Astrocyte (in vitro differentiated cells and primary cell): ENCODE measurements at regions not wholly inside any gene's neighbourhood (a gene's known extent, or its start where the extent isn't known, plus 50 kb on each side); places are given as distances from the start of the nearest gene placed in this dataset.

Experiments used
- DNase-seq: peaks from one replicate; pipeline ENCODE4 v3.0.0-alpha.2; 2010; ENCODE audit warnings: low read depth
- FAIRE-seq: peaks from 2 replicates; lab custom pipeline; 2011; peaks lifted over from hg19 to GRCh38; lab: Jason Lieb, UNC
- H2AFZ ChIP-seq: 2 replicates; pipeline ENCODE4 v1.6.0; 2012; ENCODE audit warnings: low read depth, low read length, inconsistent platforms
- H3K27ac ChIP-seq: 2 replicates; pipeline ENCODE4 v1.5.1; 2011; ENCODE audit warnings: low read depth, low read length, inconsistent platforms
- H3K27me3 ChIP-seq: 2 replicates; pipeline ENCODE4 v1.6.0; 2011; ENCODE audit warnings: low read length, inconsistent platforms; ENCODE audit not compliant: insufficient read depth
- H3K36me3 ChIP-seq: 2 replicates; pipeline ENCODE4 v1.5.1; 2011; ENCODE audit warnings: low read length, inconsistent platforms; ENCODE audit not compliant: insufficient read depth
- H3K4me1 ChIP-seq: 2 replicates; pipeline ENCODE4 v1.5.1; 2011; ENCODE audit warnings: low read length, inconsistent platforms; ENCODE audit not compliant: insufficient read depth
- H3K4me2 ChIP-seq: 2 replicates; pipeline ENCODE4 v1.6.0; 2012; ENCODE audit warnings: low read length, inconsistent platforms
- H3K4me3 ChIP-seq: 2 replicates; pipeline ENCODE4 v1.5.1; 2011; ENCODE audit warnings: low read depth, mild to moderate bottlenecking, low read length, inconsistent platforms; ENCODE audit not compliant: insufficient read depth
- H3K79me2 ChIP-seq: 2 replicates; pipeline ENCODE4 v1.6.0; 2012; ENCODE audit warnings: mild to moderate bottlenecking, low read length, inconsistent platforms; ENCODE audit not compliant: insufficient read depth
- H3K9ac ChIP-seq: 2 replicates; pipeline ENCODE4 v1.6.0; 2012; ENCODE audit warnings: mild to moderate bottlenecking, low read length, inconsistent platforms
- H3K9me3 ChIP-seq: 2 replicates; pipeline ENCODE4 v1.5.1; 2012; ENCODE audit warnings: low read depth, mild to moderate bottlenecking, low read length, inconsistent platforms; ENCODE audit not compliant: insufficient read depth
- H4K20me1 ChIP-seq: 2 replicates; pipeline ENCODE4 v1.6.0; 2012; ENCODE audit warnings: low read length, inconsistent platforms; ENCODE audit not compliant: insufficient read depth
- H3K27ac Mint-ChIP-seq: one replicate; pipeline ENCODE4 v1.8.0; 2021; ENCODE audit warnings: mild to moderate bottlenecking, mixed read lengths; ENCODE audit not compliant: unreplicated experiment
- H3K27me3 Mint-ChIP-seq: one replicate; pipeline ENCODE4 v1.8.0; 2021; ENCODE audit warnings: low read depth, mixed read lengths; ENCODE audit not compliant: unreplicated experiment
- H3K36me3 Mint-ChIP-seq: one replicate; pipeline ENCODE4 v1.8.0; 2021; ENCODE audit warnings: low read depth, mixed read lengths; ENCODE audit not compliant: unreplicated experiment
- H3K4me1 Mint-ChIP-seq: one replicate; pipeline ENCODE4 v1.8.0; 2021; ENCODE audit warnings: low read depth, mixed read lengths; ENCODE audit not compliant: unreplicated experiment
- H3K4me3 Mint-ChIP-seq: one replicate; pipeline ENCODE4 v1.8.0; 2021; ENCODE audit warnings: mild to moderate bottlenecking, moderate library complexity, mixed read lengths; ENCODE audit not compliant: unreplicated experiment
- H3K9me3 Mint-ChIP-seq: one replicate; pipeline ENCODE4 v1.8.0; 2021; ENCODE audit warnings: mild to moderate bottlenecking, mixed read lengths; ENCODE audit not compliant: unreplicated experiment
- EZH2 ChIP-seq: IDR thresholded peaks from 2 replicates; pipeline ENCODE4 v1.6.1; 2012; ENCODE audit warnings: mild to moderate bottlenecking, low read length, inconsistent platforms; ENCODE audit not compliant: insufficient read depth
- TF ChIP-seq, protein P1 (sequence below): IDR thresholded peaks from 2 replicates; pipeline ENCODE4 v1.5.1; 2011; ENCODE audit warnings: low read depth, mild to moderate bottlenecking, inconsistent platforms, low read length, moderate library complexity; ENCODE audit not compliant: insufficient read depth

DNA sequence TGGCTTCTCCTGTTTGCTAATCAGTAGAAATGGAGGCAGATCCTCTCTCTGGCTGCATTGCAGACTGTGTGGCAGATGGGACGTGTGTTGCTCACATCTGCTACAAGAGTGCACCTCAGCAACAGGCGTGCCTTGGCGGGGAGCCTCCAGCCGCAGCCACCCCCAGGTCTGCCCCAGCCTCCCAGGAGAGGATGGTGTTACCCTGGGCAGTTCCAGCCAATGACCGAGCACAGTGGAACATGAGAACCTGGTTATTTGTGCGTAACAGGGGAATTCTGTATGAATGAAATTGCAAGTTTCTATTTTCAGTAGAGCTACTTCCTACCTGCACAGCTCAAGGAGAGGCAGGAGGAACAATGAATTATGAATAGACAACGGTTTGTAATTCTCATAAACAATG lies 130.6 kb upstream of the CBLN2 start:
- Histone ChIP-seq H3K9me3 (no peaks in the 10 kb centered on the region), H3K4me2 (no peak overlapping the region), H3K27me3 (no peaks in the 10 kb centered on the region), H3K9ac (no peak overlapping the region), H3K4me1 (no peaks in the 10 kb centered on the region), H3K79me2 (no peaks in the 10 kb centered on the region), H3K27ac (no peak overlapping the region), H3K36me3 (no peaks in the 10 kb centered on the region), H3K4me3 (no peak overlapping the region), H2AFZ (no peak overlapping the region), H4K20me1 (no peaks in the 10 kb centered on the region)
- Mint-ChIP-seq H3K27me3 (no peaks in the 10 kb centered on the region), H3K4me3 (no peak overlapping the region), H3K36me3 (no peaks in the 10 kb centered on the region), H3K4me1 (peaks cover 14% of the 10 kb centered on the region), H3K27ac (no peak overlapping the region), H3K9me3 (peaks cover 3% of the 10 kb centered on the region)
- FAIRE-seq, result no peak
- TF ChIP-seq EZH2, result no peak
- TF ChIP-seq, protein P1, sequence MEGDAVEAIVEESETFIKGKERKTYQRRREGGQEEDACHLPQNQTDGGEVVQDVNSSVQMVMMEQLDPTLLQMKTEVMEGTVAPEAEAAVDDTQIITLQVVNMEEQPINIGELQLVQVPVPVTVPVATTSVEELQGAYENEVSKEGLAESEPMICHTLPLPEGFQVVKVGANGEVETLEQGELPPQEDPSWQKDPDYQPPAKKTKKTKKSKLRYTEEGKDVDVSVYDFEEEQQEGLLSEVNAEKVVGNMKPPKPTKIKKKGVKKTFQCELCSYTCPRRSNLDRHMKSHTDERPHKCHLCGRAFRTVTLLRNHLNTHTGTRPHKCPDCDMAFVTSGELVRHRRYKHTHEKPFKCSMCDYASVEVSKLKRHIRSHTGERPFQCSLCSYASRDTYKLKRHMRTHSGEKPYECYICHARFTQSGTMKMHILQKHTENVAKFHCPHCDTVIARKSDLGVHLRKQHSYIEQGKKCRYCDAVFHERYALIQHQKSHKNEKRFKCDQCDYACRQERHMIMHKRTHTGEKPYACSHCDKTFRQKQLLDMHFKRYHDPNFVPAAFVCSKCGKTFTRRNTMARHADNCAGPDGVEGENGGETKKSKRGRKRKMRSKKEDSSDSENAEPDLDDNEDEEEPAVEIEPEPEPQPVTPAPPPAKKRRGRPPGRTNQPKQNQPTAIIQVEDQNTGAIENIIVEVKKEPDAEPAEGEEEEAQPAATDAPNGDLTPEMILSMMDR, result no peak
- DNase-seq, result no peak

DNA sequence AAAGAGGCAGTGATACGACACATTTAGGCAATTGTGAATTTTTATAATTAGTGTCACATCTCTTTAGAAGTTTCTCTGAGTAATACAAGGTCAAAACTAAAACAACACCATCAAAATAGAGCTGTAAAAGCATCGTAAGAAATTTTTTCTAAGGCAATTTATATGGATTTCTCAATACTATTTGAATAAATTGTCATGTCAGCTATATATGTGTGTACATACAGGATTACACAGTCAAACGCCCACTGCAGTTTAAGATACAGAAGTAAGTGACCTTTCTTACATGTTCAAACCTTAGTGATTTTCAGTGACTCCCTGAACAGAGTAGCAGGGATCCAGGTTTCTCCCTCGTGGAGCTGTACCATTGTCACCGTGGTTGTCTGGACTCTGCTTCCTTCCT lies 129.1 kb upstream of the CBLN2 start:
- no peak for TF ChIP-seq EZH2
- TF ChIP-seq, protein P1, result no peak
- Histone ChIP-seq H3K9me3 (no peaks in the 10 kb centered on the region), H2AFZ (no peak overlapping the region)

DNA sequence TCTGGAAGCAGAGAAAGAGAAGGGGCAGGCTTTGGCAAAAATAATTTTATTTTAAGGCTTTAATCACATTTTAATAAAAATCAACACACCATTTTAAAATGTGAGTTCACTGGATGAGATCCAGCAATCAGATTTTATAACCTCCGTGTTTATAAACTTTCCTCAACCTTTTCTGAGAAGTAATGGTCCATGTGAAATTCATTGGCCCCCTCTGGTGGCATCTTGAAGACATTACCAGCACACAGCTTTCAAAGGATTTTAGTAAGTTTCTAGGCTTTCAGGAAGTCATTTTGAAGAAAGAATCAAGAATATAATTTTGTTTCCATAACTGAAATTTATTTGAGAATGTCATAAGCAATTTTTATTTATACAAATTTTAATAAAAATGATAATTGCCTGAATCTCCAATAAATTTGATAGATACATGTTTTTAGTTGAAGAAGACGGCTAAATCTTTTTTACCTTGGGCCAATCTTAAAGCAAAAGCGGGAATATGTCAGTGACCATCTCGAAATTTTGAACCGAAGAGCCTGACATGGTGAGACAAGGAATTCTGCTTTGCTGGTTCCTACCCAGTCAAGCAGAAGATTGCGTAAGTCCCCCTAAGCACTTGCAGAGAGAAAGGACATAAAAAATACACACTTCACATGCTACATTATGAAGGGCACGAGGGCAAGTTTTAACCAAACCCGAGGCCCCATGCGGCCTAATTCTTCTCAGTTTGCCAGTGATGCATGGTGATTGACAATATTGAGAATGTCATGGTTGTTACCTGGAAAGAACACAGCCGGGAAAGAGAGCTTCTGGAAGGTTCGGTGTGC lies 128.4 kb upstream of the CBLN2 start:
- H4K20me1 ChIP-seq, result no peaks in the 10 kb centered on the region
- no peak for FAIRE-seq

More for the DNA sequence above, 129.1 kb upstream of the CBLN2 start:
- Histone ChIP-seq H3K27ac (no peak overlapping the region), H3K4me3 (no peak overlapping the region), H3K9ac (no peak overlapping the region), H4K20me1 (no peaks in the 10 kb centered on the region), H3K27me3 (no peaks in the 10 kb centered on the region), H3K4me2 (no peak overlapping the region), H3K79me2 (no peaks in the 10 kb centered on the region), H3K36me3 (no peaks in the 10 kb centered on the region), H3K4me1 (no peaks in the 10 kb centered on the region)
- no peak for FAIRE-seq
- H3K4me3 Mint-ChIP-seq, result no peak overlapping the region
- no peak for DNase-seq
- peaks cover 14% of the 10 kb centered on the region for H3K4me1 Mint-ChIP-seq
- H3K36me3 Mint-ChIP-seq, result no peaks in the 10 kb centered on the region
- H3K9me3 Mint-ChIP-seq, result peaks cover 3% of the 10 kb centered on the region
- no peaks in the 10 kb centered on the region for H3K27me3 Mint-ChIP-seq
- H3K27ac Mint-ChIP-seq, result no peak overlapping the region

More for the DNA sequence above, 128.4 kb upstream of the CBLN2 start:
- Mint-ChIP-seq H3K36me3 (no peaks in the 10 kb centered on the region), H3K4me1 (peaks cover 14% of the 10 kb centered on the region), H3K27ac (no peak overlapping the region), H3K4me3 (no peak overlapping the region), H3K27me3 (peaks cover 1% of the 10 kb centered on the region), H3K9me3 (peaks cover 3% of the 10 kb centered on the region)
- no peaks in the 10 kb centered on the region for H3K9me3 ChIP-seq
- H3K27ac ChIP-seq, result no peak overlapping the region
- H3K4me3 ChIP-seq, result no peak overlapping the region
- H2AFZ ChIP-seq, result no peak overlapping the region
- no peaks in the 10 kb centered on the region for H3K79me2 ChIP-seq
- no peaks in the 10 kb centered on the region for H3K36me3 ChIP-seq
- H3K4me2 ChIP-seq, result no peak overlapping the region
- no peaks in the 10 kb centered on the region for H3K4me1 ChIP-seq
- no peaks in the 10 kb centered on the region for H3K27me3 ChIP-seq
- no peak overlapping the region for H3K9ac ChIP-seq
- peak; percentile 3 for DNase-seq
- TF ChIP-seq EZH2, result no peak
- TF ChIP-seq, protein P1, result peak; percentile 77
